H9 (cell line): ENCODE measurements at regions not wholly inside any gene's neighbourhood (a gene's known extent, or its start where the extent isn't known, plus 50 kb on each side); places are given as distances from the start of the nearest gene placed in this dataset.
A peak's percentile ranks its signal among the peaks of the same experiment; 100 is the strongest.

ENCODE experiments used
- DNase-seq: peaks from one replicate; pipeline ENCODE4 v3.0.0-alpha.2; 2017
- H2AFZ ChIP-seq: one replicate; pipeline ENCODE4 v1.6.1; 2013; ENCODE audit warnings: mild to moderate bottlenecking, low read length, control low read depth, moderate library complexity
- H2AK5ac ChIP-seq: 2 replicates; pipeline ENCODE4 v1.6.1; 2013; ENCODE audit warnings: low read length, control low read depth, mixed read lengths; ENCODE audit not compliant: insufficient read length
- H2BK120ac ChIP-seq: one replicate; pipeline ENCODE4 v1.6.1; 2013; ENCODE audit warnings: low read depth, mild to moderate bottlenecking, low read length, control low read depth, inconsistent platforms; ENCODE audit not compliant: poor library complexity, severe bottlenecking
- H2BK12ac ChIP-seq: 2 replicates; pipeline ENCODE4 v1.6.1; 2013; ENCODE audit warnings: low read length, control low read depth, mixed read lengths, low read depth; ENCODE audit not compliant: insufficient read length
- H2BK15ac ChIP-seq: 2 replicates; pipeline ENCODE4 v1.6.1; 2013; ENCODE audit warnings: low read depth, low read length, control low read depth
- H2BK20ac ChIP-seq: one replicate; pipeline ENCODE4 v1.6.1; 2013; ENCODE audit warnings: low read depth, mild to moderate bottlenecking, low read length, control low read depth, inconsistent platforms; ENCODE audit not compliant: poor library complexity, severe bottlenecking
- H2BK5ac ChIP-seq: 2 replicates; pipeline ENCODE4 v1.6.1; 2013; ENCODE audit warnings: low read length, control low read depth, mixed read lengths; ENCODE audit not compliant: insufficient read length
- H3K14ac ChIP-seq: 2 replicates; pipeline ENCODE4 v1.6.1; 2013; ENCODE audit warnings: low read length, control low read depth; ENCODE audit not compliant: insufficient read depth
- H3K18ac ChIP-seq: 2 replicates; pipeline ENCODE4 v1.6.1; 2013; ENCODE audit warnings: low read depth, mild to moderate bottlenecking, mixed read lengths, low read length, control low read depth; ENCODE audit not compliant: insufficient read length
- H3K23ac ChIP-seq: 2 replicates; pipeline ENCODE4 v1.6.1; 2013; ENCODE audit warnings: low read length, control low read depth, mixed read lengths, low read depth; ENCODE audit not compliant: insufficient read length
- H3K23me2 ChIP-seq: 2 replicates; pipeline ENCODE4 v1.6.1; 2013; ENCODE audit warnings: low read depth, mild to moderate bottlenecking, mixed read lengths, low read length, control low read depth; ENCODE audit not compliant: insufficient read length, poor library complexity, severe bottlenecking
- H3K27ac ChIP-seq: 2 replicates; pipeline ENCODE4 v1.5.1; 2013; ENCODE audit warnings: low read length, control low read depth, mixed read lengths, low read depth; ENCODE audit not compliant: insufficient read length
- H3K27me3 ChIP-seq: 2 replicates; pipeline ENCODE4 v1.6.1; 2013; ENCODE audit warnings: low read length, control low read depth, inconsistent platforms; ENCODE audit not compliant: insufficient read depth
- H3K4ac ChIP-seq: 2 replicates; pipeline ENCODE4 v1.6.1; 2013; ENCODE audit warnings: low read depth, mild to moderate bottlenecking, control low read depth, inconsistent platforms, low read length, moderate library complexity
- H3K4me1 ChIP-seq: 2 replicates; pipeline ENCODE4 v1.6.1; 2013; ENCODE audit warnings: low read length, control low read depth, inconsistent platforms; ENCODE audit not compliant: insufficient read depth
- H3K4me2 ChIP-seq: 2 replicates; pipeline ENCODE4 v1.6.1; 2013; ENCODE audit warnings: low read length, control low read depth, mixed read lengths; ENCODE audit not compliant: insufficient read length, insufficient read depth
- H3K56ac ChIP-seq: 2 replicates; pipeline ENCODE4 v1.6.1; 2013; ENCODE audit warnings: low read depth, mild to moderate bottlenecking, mixed read lengths, low read length, control low read depth; ENCODE audit not compliant: insufficient read length
- H3K79me1 ChIP-seq: 2 replicates; pipeline ENCODE4 v1.6.1; 2013; ENCODE audit warnings: low read depth, mild to moderate bottlenecking, moderate library complexity, low read length, control low read depth, inconsistent platforms; ENCODE audit not compliant: insufficient read depth, poor library complexity, severe bottlenecking
- H3K79me2 ChIP-seq: 2 replicates; pipeline ENCODE4 v1.6.1; 2013; ENCODE audit warnings: low read length, control low read depth, inconsistent platforms; ENCODE audit not compliant: insufficient read depth
- H3K9ac ChIP-seq: 2 replicates; pipeline ENCODE4 v1.6.1; 2013; ENCODE audit warnings: low read length, control low read depth, mixed read lengths; ENCODE audit not compliant: insufficient read length; ENCODE audit errors: extremely low read depth
- H3K9me3 ChIP-seq: one replicate; pipeline ENCODE4 v1.6.1; 2013; ENCODE audit warnings: low read depth, low read length, inconsistent platforms; ENCODE audit not compliant: control insufficient read depth
- H3T11ph ChIP-seq: one replicate; pipeline ENCODE4 v1.6.1; 2013; ENCODE audit warnings: mild to moderate bottlenecking, low read length, control low read depth, inconsistent platforms
- H4K20me1 ChIP-seq: one replicate; pipeline ENCODE4 v1.6.1; 2013; ENCODE audit not compliant: control insufficient read depth, insufficient read length, insufficient read depth
- H4K5ac ChIP-seq: 2 replicates; pipeline ENCODE4 v1.6.1; 2013; ENCODE audit warnings: low read depth, mild to moderate bottlenecking, mixed read lengths, low read length, control low read depth; ENCODE audit not compliant: insufficient read length
- H4K8ac ChIP-seq: replicated peaks from 2 replicates; pipeline ENCODE4 v1.6.1; 2013; ENCODE audit warnings: low read length, control low read depth, mixed read lengths, low read depth; ENCODE audit not compliant: insufficient read length
- H4K91ac ChIP-seq: 2 replicates; pipeline ENCODE4 v1.6.1; 2013; ENCODE audit warnings: low read depth, mild to moderate bottlenecking, moderate library complexity, mixed read lengths, low read length, control low read depth; ENCODE audit not compliant: insufficient read length
- H3K27ac Mint-ChIP-seq, 3 experiments: 2 replicates in 2 of 3; 3 replicates in 1 of 3; pipeline ENCODE4 v1.8.0; 2020 to 2021; ENCODE audit warnings: mixed read lengths in 3 of 3, mild to moderate bottlenecking in 1 of 3, moderate library complexity in 1 of 3
- H3K27me3 Mint-ChIP-seq: 2 replicates; pipeline ENCODE4 v1.8.0; 2021; ENCODE audit warnings: low read depth, mild to moderate bottlenecking, moderate library complexity, mixed read lengths
- H3K36me3 Mint-ChIP-seq, 3 experiments: 2 replicates in 2 of 3; 3 replicates in 1 of 3; pipeline ENCODE4 v1.8.0; 2020 to 2021; ENCODE audit warnings: low read depth in 3 of 3, mixed read lengths in 3 of 3; ENCODE audit not compliant: insufficient read depth in 1 of 3
- H3K4me1 Mint-ChIP-seq, 2 experiments: 2 replicates each; pipeline ENCODE4 v1.8.0; 2020; ENCODE audit warnings: mixed read lengths in 2 of 2
- H3K4me3 Mint-ChIP-seq, 2 experiments: 2 replicates in 1 of 2; 3 replicates in 1 of 2; pipeline ENCODE4 v1.8.0; 2020 to 2021; ENCODE audit warnings: mild to moderate bottlenecking in 2 of 2, mixed read lengths in 2 of 2, moderate library complexity in 1 of 2
- H3K9me3 Mint-ChIP-seq, 2 experiments: 2 replicates in 1 of 2; 3 replicates in 1 of 2; pipeline ENCODE4 v1.8.0; 2020; ENCODE audit warnings: mild to moderate bottlenecking in 2 of 2, mixed read lengths in 2 of 2, moderate library complexity in 1 of 2
- WGBS: extraction: QIAGEN DNeasy Blood & Tissue Kit; methylation state at CpG from one replicate; pipeline ENCODE4 v1.1.7; 2013; ENCODE audit warnings: missing lambda C conversion rate, low lambda C conversion rate, mixed read lengths; ENCODE audit not compliant: insufficient read length; ENCODE audit errors: extremely low coverage; 5-methylcytosine and 5-hydroxymethylcytosine counted together
- TF ChIP-seq, protein P1 (sequence below): fragments of 200-600 bp; sonication (generic); conservative IDR thresholded peaks from 3 replicates; pipeline ENCODE4 v1.8.0; 2021; ENCODE audit warnings: antibody characterized with exemption, mild to moderate bottlenecking

DNA sequence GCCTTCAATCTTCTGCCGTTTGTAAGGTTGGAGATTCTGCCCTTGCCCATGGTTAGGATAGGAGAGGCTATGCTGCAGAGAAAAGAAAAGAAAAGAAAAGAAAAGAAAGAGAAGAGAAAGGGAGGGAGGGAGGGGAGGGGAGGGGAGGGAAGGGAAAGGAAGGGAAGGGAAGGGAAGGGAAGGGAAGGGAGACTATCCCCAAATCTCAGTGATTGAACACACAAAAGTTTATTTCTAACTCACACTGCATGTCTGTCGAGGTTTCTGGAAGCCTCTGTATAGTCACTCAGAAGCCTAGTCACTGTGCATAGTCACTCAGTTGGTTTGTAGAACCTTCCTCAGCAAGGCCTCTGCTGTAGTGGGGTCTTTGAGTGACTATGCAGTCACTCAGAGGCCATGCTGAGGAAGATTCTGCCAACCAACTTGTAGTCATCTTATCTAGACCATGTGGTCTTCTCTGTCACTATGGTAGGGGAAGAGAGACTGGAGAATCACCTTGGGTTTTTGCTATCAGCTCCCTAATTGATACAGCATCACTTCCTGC is 52.3 kb upstream of the ABCC9 start:
- H3K23ac ChIP-seq: no peak overlapping the region
- peaks cover 6% of the 10 kb centered on the region for H3K4me1 ChIP-seq
- DNase-seq: no peak
- H3K14ac ChIP-seq: no peak overlapping the region
- no peak overlapping the region for H3K9ac ChIP-seq
- H3K79me2 ChIP-seq: no peaks in the 10 kb centered on the region
- Mint-ChIP-seq H3K4me3 (no peak overlapping the region), H3K27me3 (no peaks in the 10 kb centered on the region), H3K9me3 (no peaks in the 10 kb centered on the region), H3K27ac (no peak overlapping the region), H3K4me1 (peaks cover 9% of the 10 kb centered on the region in 2 experiments), H3K36me3 (no peaks in the 10 kb centered on the region)
- no peaks in the 10 kb centered on the region for H4K20me1 ChIP-seq
- no peak overlapping the region for H4K91ac ChIP-seq
- no peak overlapping the region for H3K4ac ChIP-seq
- H3K23me2 ChIP-seq: no peaks in the 10 kb centered on the region
- no peaks in the 10 kb centered on the region for H3K9me3 ChIP-seq
- no peak overlapping the region for H2BK15ac ChIP-seq
- H2BK120ac ChIP-seq: no peak overlapping the region
- no peak overlapping the region for H4K5ac ChIP-seq
- H3K27ac ChIP-seq: no peak overlapping the region
- TF ChIP-seq, protein P1, sequence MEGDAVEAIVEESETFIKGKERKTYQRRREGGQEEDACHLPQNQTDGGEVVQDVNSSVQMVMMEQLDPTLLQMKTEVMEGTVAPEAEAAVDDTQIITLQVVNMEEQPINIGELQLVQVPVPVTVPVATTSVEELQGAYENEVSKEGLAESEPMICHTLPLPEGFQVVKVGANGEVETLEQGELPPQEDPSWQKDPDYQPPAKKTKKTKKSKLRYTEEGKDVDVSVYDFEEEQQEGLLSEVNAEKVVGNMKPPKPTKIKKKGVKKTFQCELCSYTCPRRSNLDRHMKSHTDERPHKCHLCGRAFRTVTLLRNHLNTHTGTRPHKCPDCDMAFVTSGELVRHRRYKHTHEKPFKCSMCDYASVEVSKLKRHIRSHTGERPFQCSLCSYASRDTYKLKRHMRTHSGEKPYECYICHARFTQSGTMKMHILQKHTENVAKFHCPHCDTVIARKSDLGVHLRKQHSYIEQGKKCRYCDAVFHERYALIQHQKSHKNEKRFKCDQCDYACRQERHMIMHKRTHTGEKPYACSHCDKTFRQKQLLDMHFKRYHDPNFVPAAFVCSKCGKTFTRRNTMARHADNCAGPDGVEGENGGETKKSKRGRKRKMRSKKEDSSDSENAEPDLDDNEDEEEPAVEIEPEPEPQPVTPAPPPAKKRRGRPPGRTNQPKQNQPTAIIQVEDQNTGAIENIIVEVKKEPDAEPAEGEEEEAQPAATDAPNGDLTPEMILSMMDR: no peak
- H2BK5ac ChIP-seq: no peak overlapping the region
- no peak overlapping the region for H4K8ac ChIP-seq
- H2BK12ac ChIP-seq: no peak overlapping the region
- H3K79me1 ChIP-seq: no peaks in the 10 kb centered on the region
- no peak overlapping the region for H3K4me2 ChIP-seq
- no peak overlapping the region for H2AK5ac ChIP-seq
- no peak overlapping the region for H3T11ph ChIP-seq
- H3K18ac ChIP-seq: no peak overlapping the region
- no peak overlapping the region for H2BK20ac ChIP-seq
- H3K56ac ChIP-seq: no peak overlapping the region
- no peaks in the 10 kb centered on the region for H3K27me3 ChIP-seq
- peak overlapping the region; percentile 65 for H2AFZ ChIP-seq
- no CpG with 5 or more reads among the region's 2 CpGs for WGBS
